ENCODE measurements at regions not wholly inside any gene's neighbourhood (a gene's known extent, or its start where the extent isn't known, plus 50 kb on each side); places are given as distances from the start of the nearest gene placed in this dataset.

- TF ChIP-seq MAFK (IDR thresholded peaks at IDR 0.05; ENCODE audit: partially characterized antibody) (no peak), CTCF (IDR thresholded peaks at IDR 0.05) (no peak), RAD21 (conservative IDR thresholded peaks at IDR 0.05 in 1 of 2, IDR thresholded peaks at IDR 0.05 in 1 of 2) (no peak), EP300 (IDR thresholded peaks at IDR 0.05) (no peak), HOXB13 (CRISPR knock-in tag; IDR thresholded peaks at IDR 0.05; ENCODE audit: low read depth) (no peak), EHMT2 (IDR thresholded peaks at IDR 0.05; ENCODE audit: low read depth) (no peak), EHF (CRISPR knock-in tag; IDR thresholded peaks at IDR 0.05) (no peak), POLR2A (IDR thresholded peaks at IDR 0.05; ENCODE audit: low read length) (no peak)
These were observed 100.6 kb upstream of the PNPLA4 start for GRCh38 chrX:8027827-8028226.

Measured in A549 (cell line).